ENCODE measurements at regions not wholly inside any gene's neighbourhood (a gene's known extent, or its start where the extent isn't known, plus 50 kb on each side); places are given as distances from the start of the nearest gene placed in this dataset.

DNA sequence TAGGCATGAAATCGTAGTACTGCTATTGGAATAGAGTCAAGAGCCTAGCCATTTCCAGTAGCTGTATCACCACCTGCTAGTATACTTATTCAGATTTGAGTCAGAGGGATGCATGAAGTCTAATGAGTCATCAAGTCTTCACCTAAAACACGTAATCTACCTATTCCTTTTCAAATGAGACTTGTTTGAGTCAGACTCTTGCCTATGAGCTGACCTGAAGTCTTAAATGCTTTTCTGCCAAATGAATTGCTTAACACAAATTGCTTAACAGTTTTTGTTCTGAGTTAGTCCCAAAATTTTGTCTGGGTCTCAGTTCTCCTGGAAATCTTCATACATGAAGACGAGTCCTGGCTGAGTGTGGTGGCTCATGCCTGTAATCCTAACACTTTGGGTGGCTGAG is 165.2 kb downstream of the GNAT3 start:
- TF ChIP-seq, protein P1, sequence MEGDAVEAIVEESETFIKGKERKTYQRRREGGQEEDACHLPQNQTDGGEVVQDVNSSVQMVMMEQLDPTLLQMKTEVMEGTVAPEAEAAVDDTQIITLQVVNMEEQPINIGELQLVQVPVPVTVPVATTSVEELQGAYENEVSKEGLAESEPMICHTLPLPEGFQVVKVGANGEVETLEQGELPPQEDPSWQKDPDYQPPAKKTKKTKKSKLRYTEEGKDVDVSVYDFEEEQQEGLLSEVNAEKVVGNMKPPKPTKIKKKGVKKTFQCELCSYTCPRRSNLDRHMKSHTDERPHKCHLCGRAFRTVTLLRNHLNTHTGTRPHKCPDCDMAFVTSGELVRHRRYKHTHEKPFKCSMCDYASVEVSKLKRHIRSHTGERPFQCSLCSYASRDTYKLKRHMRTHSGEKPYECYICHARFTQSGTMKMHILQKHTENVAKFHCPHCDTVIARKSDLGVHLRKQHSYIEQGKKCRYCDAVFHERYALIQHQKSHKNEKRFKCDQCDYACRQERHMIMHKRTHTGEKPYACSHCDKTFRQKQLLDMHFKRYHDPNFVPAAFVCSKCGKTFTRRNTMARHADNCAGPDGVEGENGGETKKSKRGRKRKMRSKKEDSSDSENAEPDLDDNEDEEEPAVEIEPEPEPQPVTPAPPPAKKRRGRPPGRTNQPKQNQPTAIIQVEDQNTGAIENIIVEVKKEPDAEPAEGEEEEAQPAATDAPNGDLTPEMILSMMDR (conservative IDR thresholded peaks at IDR 0.05; ENCODE audit: low read length), result no peak
- TF ChIP-seq EZH2phosphoT487 (IDR thresholded peaks at IDR 0.05; ENCODE audit: borderline replicate concordance, low read depth, low read length), result no peak

All from OCI-LY7 (cell line).